Iris pigment epithelial cell (primary cell): ENCODE measurements at regions not wholly inside any gene's neighbourhood (a gene's known extent, or its start where the extent isn't known, plus 50 kb on each side); places are given as distances from the start of the nearest gene placed in this dataset.

ENCODE experiments used
- DNase-seq: peaks from one replicate; pipeline ENCODE4 v3.0.0-alpha.2; 2011; ENCODE audit warnings: low read depth

- DNase-seq: no peak
These were observed 445.6 kb upstream of the POU3F3 start for GRCh38 chr2:104408266-104408665.

GRCh38 chr2:104410136-104410535, 443.8 kb upstream of the POU3F3 start:
- DNase-seq: no peak

- no peak for DNase-seq
These were observed 441.5 kb upstream of the POU3F3 start for GRCh38 chr2:104412384-104412783.

- no peak for DNase-seq
These were observed 440.0 kb upstream of the POU3F3 start for GRCh38 chr2:104413890-104414289.

- no peak for DNase-seq
These were observed 438.6 kb upstream of the POU3F3 start for GRCh38 chr2:104415284-104415683.

- DNase-seq: no peak
These were observed 437.4 kb upstream of the POU3F3 start for GRCh38 chr2:104416339-104417000.

GRCh38 chr2:104420420-104420819, 433.5 kb upstream of the POU3F3 start:
- DNase-seq: no peak

GRCh38 chr2:104420953-104421352, 433.0 kb upstream of the POU3F3 start:
- no peak for DNase-seq

GRCh38 chr2:104425850-104426595, 427.9 kb upstream of the POU3F3 start:
- no peak for DNase-seq

GRCh38 chr2:104428155-104428554, 425.8 kb upstream of the POU3F3 start:
- DNase-seq: no peak

GRCh38 chr2:104429639-104430358, 424.1 kb upstream of the POU3F3 start:
- no peak for DNase-seq

- no peak for DNase-seq
These were observed 423.6 kb upstream of the POU3F3 start for GRCh38 chr2:104430359-104430740.

GRCh38 chr2:104430852-104431251, 423.1 kb upstream of the POU3F3 start:
- DNase-seq: no peak

- DNase-seq: no peak
These were observed 422.2 kb upstream of the POU3F3 start for GRCh38 chr2:104431701-104432121.

- DNase-seq: no peak
These were observed 421.5 kb upstream of the POU3F3 start for GRCh38 chr2:104432401-104432800.

- no peak for DNase-seq
These were observed 420.9 kb upstream of the POU3F3 start for GRCh38 chr2:104432991-104433390.

- no peak for DNase-seq
These were observed 420.3 kb upstream of the POU3F3 start for GRCh38 chr2:104433657-104434056.

GRCh38 chr2:104434318-104434792, 419.6 kb upstream of the POU3F3 start:
- no peak for DNase-seq

GRCh38 chr2:104434966-104435365, 418.9 kb upstream of the POU3F3 start:
- DNase-seq: no peak

- DNase-seq: no peak
These were observed 415.4 kb upstream of the POU3F3 start for GRCh38 chr2:104438481-104438880.

- DNase-seq: no peak
These were observed 410.8 kb upstream of the POU3F3 start for GRCh38 chr2:104443145-104443544.

- no peak for DNase-seq
These were observed 409.5 kb upstream of the POU3F3 start for GRCh38 chr2:104444392-104444791.

- no peak for DNase-seq
These were observed 409.0 kb upstream of the POU3F3 start for GRCh38 chr2:104444889-104445288.
